HCT116 (cell line): ENCODE measurements at regions not wholly inside any gene's neighbourhood (a gene's known extent, or its start where the extent isn't known, plus 50 kb on each side); places are given as distances from the start of the nearest gene placed in this dataset.

Experiments
- CEBPB ChIP-seq: IDR thresholded peaks from 2 replicates; pipeline ENCODE4 v1.6.1; 2012; ENCODE audit warnings: low read depth
- EZH2 ChIP-seq: fragments of 200-600 bp; sonication (generic); IDR thresholded peaks from 2 replicates; pipeline ENCODE4 v1.6.1; 2017; ENCODE audit warnings: antibody characterized with exemption, mixed run types
- EZH2phosphoT487 ChIP-seq: fragments of 200-600 bp; IDR thresholded peaks from 2 replicates; pipeline ENCODE4 v1.6.1; 2018; ENCODE audit warnings: antibody characterized with exemption, borderline replicate concordance
- POLR2A ChIP-seq: IDR thresholded peaks from 2 replicates; pipeline ENCODE4 v1.7.0; 2011; ENCODE audit warnings: borderline replicate concordance; ENCODE audit not compliant: insufficient read depth, insufficient read length; ENCODE audit errors: extremely low read depth
- POLR2AphosphoS5 ChIP-seq: IDR thresholded peaks from 2 replicates; pipeline ENCODE4 v1.6.1; 2011; ENCODE audit warnings: mild to moderate bottlenecking, low read depth, low read length, moderate library complexity
- RAD21 ChIP-seq: IDR thresholded peaks from 2 replicates; pipeline ENCODE4 v1.6.1; 2012; ENCODE audit warnings: low read depth, mild to moderate bottlenecking
- SRF ChIP-seq: IDR thresholded peaks from 2 replicates; pipeline ENCODE4 v1.6.1; 2012; ENCODE audit warnings: low read depth
- YY1 ChIP-seq: IDR thresholded peaks from 2 replicates; pipeline ENCODE4 v1.6.1; 2011; ENCODE audit warnings: low read length, low read depth, moderate library complexity, mild to moderate bottlenecking; ENCODE audit not compliant: insufficient replicate concordance; ENCODE audit errors: extremely low read depth
- ZNF274 ChIP-seq: fragments of 200-500 bp; sonication (Bioruptor generic); IDR thresholded peaks from 2 replicates; pipeline ENCODE4 v1.6.1; 2014; ENCODE audit warnings: mild to moderate bottlenecking, low read depth, low read length, inconsistent platforms
- TF ChIP-seq, protein P1 (sequence below), 3 experiments: fragments of 200-600 bp in 1 of 3; sonication (generic) in 1 of 3; IDR thresholded peaks in 2 of 3; conservative IDR thresholded peaks in 1 of 3; 2 replicates each; pipeline ENCODE4 v1.5.1; 2012 to 2017; ENCODE audit warnings: low read depth in 2 of 3, low read length in 2 of 3, antibody characterized with exemption in 1 of 3, borderline replicate concordance in 1 of 3, control low read depth in 1 of 3, mild to moderate bottlenecking in 1 of 3, mixed read lengths in 1 of 3, mixed run types in 1 of 3, moderate library complexity in 1 of 3; ENCODE audit not compliant: insufficient read depth in 1 of 3
- TF ChIP-seq, protein P2 (sequence below): IDR thresholded peaks from 2 replicates; pipeline ENCODE4 v1.6.1; 2012

DNA sequence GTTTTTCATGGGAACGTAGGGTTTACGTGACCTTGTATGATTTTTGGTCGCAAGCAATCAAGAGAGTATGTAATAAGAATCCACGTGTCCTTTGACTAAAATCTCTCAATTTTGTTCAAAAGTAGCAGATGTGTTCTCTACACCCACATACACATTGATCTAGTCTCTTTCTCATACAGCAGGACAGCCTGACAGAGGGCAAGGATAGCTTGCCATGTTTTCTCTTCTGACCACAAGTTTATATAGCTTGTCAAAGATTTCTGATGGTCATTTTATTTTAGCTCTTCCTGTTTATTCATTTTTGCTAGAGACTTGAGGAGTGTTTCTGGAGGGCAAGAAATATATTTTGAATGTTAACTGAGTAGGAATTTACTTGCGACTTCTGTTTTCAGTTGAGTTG lies 570.2 kb upstream of the ALCAM start:
- no peak for TF ChIP-seq EZH2
- TF ChIP-seq SRF, result no peak
- no peak for TF ChIP-seq CEBPB
- TF ChIP-seq, protein P1, sequence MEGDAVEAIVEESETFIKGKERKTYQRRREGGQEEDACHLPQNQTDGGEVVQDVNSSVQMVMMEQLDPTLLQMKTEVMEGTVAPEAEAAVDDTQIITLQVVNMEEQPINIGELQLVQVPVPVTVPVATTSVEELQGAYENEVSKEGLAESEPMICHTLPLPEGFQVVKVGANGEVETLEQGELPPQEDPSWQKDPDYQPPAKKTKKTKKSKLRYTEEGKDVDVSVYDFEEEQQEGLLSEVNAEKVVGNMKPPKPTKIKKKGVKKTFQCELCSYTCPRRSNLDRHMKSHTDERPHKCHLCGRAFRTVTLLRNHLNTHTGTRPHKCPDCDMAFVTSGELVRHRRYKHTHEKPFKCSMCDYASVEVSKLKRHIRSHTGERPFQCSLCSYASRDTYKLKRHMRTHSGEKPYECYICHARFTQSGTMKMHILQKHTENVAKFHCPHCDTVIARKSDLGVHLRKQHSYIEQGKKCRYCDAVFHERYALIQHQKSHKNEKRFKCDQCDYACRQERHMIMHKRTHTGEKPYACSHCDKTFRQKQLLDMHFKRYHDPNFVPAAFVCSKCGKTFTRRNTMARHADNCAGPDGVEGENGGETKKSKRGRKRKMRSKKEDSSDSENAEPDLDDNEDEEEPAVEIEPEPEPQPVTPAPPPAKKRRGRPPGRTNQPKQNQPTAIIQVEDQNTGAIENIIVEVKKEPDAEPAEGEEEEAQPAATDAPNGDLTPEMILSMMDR (IDR thresholded peaks at IDR 0.05 in 2 of 3, conservative IDR thresholded peaks at IDR 0.05 in 1 of 3; ENCODE audit: borderline replicate concordance in 1 of 3, insufficient read depth in 1 of 3, low read depth in 2 of 3, low read length in 2 of 3), result no peak
- no peak for TF ChIP-seq POLR2AphosphoS5
- TF ChIP-seq POLR2A, result no peak
- TF ChIP-seq EZH2phosphoT487, result no peak
- TF ChIP-seq ZNF274, result no peak
- TF ChIP-seq RAD21, result no peak
- no peak for TF ChIP-seq YY1
- TF ChIP-seq, protein P2, sequence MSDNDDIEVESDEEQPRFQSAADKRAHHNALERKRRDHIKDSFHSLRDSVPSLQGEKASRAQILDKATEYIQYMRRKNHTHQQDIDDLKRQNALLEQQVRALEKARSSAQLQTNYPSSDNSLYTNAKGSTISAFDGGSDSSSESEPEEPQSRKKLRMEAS, result no peak
